ENCODE measurements at regions not wholly inside any gene's neighbourhood (a gene's known extent, or its start where the extent isn't known, plus 50 kb on each side); places are given as distances from the start of the nearest gene placed in this dataset.
"Not testable (repeated sequence)": the region's sequence is repeated elsewhere in the genome, so short reads cannot be mapped to it uniquely, and the experiment has no call there.

DNA sequence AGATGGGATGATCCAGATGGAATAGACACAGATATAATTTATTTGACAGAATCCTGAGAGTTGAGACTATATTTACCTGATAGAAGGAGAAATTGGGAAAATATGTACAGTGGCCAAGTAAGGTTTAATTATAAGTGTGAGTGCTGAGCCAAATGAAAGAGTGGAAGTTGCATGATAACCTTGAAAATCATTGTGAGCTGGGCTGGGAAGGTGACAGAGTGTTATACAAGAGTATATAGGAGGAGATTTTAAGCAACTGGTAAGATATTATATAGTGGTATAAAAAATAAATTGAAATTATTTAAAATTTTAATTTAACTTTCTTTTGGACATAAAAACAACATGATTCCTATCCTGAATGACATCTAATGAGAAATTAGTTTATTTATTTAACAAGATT, 340.8 kb downstream of the NUP35 start:
- DNase-seq = no peak

DNA sequence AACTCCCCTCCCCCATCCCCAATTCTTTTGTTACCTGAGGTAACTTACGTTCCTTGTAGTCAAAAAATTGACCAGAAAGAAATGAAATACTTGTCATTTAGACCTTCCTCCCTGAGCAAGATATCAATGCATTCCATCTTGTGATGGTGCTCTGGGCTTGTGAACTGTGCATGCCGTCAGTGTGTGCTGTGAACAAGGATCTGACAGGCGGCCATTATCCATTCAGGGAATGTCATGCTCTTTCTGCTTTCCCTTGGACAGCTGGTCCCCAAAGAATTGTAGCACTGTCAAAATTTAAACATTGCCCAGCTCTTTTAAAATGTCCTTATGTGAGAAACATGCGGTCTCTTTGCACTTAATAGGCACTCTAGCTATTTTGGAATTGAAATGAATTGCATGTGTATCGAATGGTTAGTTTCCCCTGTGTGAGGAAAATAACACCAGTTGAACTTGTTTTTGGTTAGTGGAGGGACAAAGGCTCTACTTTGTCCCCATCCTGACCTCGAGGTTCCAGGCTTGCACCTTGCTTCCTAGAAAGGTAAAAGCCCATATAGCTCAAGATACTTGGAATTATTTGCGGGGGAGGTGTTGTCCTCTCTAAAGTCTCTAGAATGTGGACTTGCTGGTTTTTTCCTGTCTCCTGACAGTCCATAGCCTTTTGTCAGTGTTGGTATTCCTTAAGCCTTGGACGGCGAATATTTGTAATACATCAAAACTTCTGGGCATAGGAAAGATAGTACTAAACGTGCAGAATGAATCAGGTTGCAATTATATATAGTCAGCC, 350.9 kb downstream of the NUP35 start:
- DNase-seq = no peak

DNA sequence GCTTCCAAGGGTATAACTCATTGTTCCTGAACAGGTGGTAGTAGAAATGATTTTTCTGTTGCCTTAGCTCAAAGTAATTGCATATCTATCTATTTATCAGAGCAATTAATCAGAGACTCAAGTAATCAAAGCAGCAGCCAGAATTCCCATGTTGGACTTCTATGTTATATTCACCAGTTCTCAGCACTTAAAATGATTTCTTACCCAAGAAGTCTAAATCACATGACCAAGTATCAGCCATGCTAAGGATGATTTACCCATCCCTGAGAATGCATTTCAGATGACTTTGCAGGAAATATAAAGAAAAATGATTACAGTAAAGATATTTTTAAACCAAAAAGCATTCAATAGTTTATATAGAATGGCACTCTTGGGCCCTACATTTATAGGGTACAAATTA, 352.2 kb downstream of the NUP35 start:
- DNase-seq = no peak

DNA sequence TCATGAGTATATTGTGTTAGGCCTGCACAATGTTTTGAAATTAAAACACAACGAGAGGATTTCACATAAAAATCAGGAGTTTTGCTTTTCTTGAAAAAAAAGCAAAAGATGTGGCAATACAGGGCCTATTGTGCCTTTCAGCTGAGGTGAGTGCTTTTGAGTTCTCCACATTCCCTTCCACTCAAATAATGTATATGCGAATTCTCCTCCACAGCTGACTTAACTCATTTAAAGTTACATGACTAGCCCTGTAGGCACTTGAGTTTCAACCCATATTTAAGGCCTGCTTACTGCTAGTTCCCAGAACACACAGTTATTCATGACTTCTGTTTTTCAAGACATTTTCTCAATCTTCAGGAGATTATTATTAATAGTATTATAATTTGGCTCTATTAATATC, 353.1 kb downstream of the NUP35 start:
- DNase-seq = no peak

DNA sequence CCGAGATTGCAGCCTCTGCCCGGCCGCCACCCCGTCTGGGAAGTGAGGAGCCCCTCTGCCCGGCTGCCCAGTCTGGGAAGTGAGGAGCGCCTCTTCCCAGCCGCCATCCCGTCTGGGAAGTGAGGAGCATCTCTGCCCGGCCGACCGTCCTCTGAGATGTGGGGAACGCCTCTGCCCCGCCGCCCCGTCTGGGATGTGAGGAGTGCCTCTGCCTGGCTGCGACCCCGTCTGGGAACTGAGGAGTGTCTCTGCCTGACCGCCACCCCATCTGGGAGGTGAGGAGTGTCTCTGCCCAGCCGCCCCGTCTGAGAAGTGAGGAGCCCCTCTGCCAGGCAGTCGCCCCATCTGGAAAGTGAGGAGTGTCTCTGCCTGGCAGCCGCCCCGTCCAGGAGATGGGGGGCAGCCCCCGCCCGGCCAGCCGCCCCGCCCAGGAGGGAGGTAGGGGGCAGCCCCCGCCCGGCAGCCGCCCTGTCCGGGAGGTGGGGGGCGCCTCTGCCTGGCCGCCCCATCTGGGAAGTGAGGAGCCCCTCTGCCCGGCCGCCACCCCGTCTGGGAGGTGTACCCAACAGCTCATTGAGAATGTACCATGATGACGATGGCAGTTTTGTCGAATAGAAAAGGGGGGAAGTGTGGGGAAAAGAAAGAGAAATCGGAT, 354.8 kb downstream of the NUP35 start:
- DNase-seq = not testable (repeated sequence)

DNA sequence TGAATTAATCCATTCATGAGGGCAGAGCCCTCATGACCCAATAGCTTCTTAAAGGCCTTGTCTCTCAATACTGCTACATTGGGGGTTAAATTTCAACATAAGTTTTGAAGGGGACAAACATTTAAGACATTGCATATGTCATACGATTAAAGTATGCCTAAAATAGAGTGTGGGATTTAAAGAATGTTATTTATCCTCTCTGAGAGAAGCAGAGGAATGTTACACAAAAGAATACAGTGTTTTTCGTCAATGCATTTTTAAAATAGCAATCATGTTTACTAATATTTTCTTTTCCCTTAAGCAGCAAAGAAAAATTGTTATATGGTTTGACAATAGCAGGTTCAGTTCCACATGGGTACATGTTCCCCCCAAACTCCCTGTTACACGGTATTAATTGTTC, 363.1 kb downstream of the NUP35 start:
- DNase-seq = no peak

DNA sequence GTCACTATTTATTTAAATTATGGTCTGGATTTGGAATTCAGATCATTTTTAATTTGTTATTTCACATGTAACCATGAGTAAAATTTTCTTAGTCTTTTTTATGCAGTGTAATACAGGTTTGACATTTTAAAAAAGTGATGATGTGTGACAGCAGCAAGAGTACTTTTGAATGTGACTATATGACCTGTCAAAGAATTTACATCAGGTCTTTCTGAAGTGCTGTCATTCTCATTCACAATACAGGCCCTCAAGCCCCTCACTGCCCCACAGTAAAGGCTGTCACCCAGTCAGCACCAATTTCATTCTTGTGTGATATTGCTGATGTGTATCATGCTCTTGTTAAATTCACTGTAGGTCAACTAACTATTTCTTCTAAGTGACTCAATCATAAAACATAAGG, 364.2 kb downstream of the NUP35 start:
- no peak for DNase-seq

DNA sequence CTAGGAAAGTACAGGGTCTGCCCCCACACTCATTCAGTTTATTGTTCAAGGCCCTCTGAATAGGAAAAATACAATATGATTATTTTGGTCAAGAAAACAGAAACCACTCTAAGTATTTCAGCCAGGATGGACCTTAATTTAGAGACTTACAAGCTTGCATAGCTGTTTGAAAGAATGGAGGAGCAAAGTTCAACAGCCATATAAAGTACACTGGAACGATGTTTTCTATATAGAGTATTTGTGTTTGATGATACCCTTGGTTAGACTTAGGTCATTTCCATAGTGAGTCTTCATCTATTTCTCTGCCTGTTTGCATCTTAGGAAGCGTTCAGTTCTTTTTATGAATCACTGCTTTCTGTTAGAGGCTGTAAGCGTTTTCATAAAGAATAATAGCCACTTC, 366.2 kb downstream of the NUP35 start:
- DNase-seq = no peak

DNA sequence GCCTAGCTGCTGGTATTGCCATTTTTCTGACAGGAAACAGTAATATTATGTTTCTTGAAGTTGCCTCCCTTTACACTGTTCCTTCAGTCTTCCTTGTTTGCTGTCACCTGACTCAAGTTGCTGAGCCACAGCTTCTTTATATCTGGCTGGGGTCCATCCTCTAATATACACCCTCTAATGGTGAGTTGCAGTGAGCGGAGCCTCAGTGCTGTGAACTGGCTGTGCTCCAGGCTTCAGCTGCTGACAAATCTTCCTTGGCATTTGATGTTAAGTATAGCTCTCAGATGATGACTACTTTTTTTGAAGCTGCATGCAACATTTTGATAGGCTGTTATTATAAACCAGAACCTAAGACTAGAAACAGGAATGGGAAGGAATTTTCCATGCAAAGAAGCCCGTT, 366.7 kb downstream of the NUP35 start:
- no peak for DNase-seq

DNA sequence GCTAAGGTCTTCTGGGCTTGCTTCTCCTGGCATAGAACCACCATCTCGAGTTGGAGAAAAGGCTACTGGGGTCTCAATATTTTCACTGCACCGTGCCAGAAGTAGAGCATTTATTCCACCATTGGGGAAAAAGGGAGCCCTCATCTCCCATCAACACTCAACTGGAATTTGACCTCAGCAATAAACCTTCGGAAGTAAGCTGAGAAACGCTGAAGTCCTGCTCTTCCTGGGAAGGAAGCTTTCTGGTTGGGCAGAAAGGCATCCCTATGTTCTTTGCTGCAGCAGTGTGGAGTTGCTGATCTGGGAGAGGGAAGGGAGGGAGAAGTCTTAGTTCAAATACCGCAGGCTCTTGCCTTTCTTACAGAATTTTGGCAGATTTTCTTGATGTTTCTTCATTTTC, 368.8 kb downstream of the NUP35 start:
- DNase-seq = no peak

DNA sequence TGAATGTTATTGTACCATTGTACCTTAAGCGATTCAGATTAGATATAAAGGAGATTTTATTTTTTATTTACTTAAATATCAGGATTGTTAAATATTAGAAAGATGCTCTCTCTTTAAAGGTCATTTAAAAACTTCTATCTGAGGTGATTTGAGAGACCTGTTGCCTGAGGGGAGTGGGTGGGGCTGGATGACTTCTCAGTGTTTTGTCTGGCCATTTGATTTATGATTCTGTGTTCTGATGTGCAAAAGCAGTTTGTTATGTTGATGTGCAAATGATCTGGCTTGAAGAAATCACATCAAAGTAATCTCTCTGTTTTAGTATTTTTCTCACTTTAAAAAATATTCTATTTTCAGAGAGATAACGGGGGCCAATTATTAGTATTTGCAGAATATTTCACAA, 370.8 kb downstream of the NUP35 start:
- DNase-seq = no peak

DNA sequence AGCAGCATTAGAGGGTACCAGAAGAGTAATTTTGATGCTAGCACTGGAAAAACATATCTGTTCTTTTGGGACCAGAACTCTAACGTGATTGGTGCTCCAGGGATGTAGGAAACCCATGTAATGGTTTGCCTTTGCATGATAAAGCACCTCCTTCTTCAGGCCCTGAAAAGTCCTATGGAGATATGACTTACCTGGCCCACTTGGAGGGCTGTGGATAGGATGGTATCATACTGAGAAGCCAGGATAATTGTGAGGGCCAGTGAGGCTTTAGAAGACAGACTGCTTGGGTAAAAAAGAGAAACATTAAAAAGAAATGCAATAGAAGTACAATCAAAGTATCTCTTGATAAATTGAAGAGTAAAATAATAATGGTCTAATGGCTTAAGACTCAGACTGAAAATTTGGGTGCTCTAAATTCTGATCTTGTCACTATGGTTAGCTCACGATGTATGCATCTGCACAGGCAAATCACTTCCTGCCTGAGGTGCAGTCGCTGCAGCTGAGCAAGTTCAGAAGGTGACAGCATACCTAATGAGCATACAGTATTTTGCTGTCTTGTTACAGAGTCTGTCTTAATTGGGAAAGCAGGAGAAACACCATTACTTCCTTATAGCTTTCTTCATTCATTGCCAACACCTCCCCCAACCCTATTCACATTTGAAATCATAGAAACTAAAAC, 371.5 kb downstream of the NUP35 start:
- DNase-seq = no peak

DNA sequence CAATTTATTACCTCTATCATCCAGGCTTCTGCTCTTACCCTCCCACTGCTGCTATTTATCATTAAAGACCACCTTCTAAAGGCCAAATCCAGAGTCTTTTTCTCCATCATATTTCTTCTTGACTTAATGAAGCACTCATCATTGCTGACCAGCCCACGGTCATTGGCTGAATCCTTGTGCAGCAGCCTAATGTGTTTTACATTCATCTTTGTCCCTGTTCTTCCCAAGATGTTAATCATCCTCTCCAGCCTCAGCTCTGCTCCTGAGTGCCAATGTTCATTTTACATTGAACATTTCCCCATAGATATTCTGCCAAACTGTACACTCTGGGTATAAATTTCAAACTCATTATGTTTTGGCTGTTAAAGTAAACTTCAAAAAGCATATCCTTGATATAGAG, 373.6 kb downstream of the NUP35 start:
- DNase-seq = no peak

DNA sequence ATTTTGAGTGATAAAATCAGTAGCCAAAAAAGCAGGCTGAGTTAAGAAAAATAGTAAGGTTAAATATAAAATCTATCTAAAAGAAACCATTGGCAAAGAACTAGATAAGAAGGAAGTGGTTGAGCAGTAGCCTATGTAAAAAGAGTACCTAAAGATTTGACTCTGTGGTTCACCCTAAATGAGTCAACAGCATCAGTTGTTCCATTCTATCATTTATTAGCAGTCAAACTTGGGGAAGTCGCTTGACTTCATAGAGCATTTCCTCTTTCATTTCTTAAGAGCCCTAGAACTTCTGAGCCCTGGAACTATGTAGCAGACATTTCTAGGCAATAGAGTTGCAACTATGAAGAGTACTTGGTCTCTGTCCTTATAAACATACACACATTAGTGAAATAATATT, 381.7 kb downstream of the NUP35 start:
- DNase-seq = peak; percentile 83

DNA sequence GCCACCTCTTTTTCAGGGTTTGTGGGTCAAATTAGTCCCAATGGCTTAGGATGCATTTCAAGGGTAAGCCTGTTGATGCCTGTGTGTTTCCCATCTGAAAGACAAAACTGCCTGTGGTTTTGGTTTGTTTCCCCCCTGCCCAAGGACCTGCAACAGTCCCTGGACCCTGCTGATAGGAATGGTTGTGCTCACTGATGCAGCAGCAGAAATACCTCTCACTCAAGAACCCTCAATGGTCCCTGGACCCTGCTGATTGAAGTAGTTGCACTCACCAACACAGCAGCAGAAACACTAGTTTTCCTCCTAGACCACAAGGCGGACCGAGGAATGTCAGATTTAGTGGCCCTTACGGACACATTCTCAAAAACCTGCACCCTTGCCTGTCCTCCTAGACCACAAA, 386.9 kb downstream of the NUP35 start:
- DNase-seq = no peak

DNA sequence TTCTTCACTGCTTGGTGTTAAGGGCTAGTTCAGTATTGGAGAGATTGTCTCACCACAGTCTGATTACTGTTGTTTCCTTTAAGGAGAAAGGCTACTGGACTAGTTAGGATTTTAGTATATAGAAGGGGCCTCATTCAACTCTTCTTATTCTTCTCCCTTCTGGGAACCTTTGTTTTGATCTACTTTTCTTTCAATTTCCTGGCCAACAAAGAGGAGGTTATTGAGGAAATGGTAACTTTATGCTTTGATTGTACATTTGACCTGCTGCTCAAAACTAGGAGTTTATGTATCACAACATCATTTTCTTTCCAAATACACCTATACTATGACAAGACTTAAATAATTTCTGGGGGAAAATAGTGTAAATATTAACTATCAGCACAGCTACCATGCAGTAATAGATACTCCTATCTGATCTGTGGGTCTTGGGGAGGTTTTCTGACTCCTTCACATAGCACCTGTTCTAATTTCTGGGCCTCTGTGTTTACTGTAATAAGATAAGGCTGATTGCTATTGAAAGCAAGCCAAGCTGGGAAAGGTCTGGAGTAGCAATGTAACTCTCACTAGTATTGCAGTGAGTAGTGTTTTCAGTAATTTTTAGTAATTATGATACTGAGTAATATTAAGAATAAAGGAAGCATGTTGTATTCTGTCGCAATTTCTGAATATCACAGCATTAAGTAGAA, 395.3 kb downstream of the NUP35 start:
- no peak for DNase-seq

DNA sequence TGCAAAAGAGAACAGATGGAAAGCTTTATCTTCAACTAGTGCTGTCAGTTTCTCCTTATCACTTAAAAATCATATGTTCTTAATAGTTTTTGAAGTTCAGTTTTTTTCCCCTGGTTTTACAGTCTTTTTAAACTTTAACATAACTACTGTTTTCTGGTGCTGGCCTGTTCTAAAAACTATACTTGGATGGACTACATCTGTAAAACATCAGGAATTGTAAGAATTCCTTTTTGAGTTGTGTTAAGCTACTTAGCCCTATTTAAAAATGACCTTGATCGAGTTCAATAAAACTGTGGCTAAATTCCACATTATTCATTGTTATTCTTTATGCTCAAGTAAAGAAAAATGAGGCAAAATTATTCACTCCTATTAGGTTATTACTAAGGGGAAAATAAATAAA, 397.7 kb downstream of the NUP35 start:
- no peak for DNase-seq

DNA sequence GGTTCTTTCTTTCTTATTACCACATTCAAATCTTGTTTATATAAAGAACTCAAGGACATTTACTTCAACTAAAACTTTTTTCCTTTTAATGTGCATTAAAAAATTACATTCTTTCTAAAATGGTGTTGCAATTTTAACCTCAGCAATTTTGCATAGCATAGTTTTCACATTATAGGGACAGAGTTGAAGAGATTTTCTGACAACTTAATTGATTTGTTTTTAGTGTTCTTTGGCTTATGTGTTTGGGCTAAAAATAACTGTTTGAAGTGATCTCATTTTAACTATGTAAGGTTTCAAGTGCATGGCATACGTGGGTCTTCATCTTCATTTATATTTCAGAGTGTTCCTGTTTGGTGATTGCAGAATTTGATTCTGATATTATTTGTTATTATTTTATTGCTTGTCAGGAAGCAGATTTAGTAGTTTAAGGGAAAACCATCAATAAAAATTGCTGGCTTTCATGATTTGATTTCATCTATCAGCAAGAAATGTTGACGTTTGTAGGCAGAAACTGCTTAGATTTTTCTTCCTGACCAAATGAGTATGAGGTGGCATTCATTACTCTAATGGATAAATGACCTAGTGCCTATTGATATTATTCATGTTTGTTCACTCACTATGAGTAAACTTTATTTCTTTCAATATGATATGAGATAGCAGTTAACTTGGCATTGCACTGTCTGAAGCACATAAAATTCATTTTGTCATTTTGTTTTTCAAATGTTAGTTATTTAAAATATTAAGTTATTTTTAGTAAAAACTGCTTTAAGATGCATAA, 398.4 kb downstream of the NUP35 start:
- DNase-seq = no peak

DNA sequence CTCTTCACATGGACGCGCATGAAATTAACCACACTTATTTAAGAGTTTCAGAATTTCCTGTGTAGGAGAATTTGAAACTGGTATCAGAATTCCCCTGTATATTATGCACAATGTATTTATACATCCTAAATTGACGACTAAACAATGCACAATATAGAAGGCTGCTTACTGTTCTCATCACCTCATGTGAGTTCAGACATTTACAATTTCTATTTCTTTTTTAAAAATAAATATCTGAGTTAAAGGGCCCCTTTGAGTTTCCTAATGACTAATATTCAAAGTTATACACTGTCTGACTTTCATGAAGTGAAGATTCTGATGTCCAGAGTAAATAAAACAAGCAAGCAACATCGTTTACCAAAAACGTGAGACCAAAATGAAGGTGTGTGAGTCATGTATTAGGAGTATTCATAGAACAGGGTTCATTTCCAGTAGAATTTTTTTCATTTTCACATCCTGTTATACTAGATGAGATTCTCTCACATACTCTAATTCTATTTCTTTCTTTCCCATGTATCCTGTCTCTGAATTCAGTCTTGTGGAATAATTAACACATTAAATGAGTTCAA, 406.2 kb downstream of the NUP35 start:
- no peak for DNase-seq

DNA sequence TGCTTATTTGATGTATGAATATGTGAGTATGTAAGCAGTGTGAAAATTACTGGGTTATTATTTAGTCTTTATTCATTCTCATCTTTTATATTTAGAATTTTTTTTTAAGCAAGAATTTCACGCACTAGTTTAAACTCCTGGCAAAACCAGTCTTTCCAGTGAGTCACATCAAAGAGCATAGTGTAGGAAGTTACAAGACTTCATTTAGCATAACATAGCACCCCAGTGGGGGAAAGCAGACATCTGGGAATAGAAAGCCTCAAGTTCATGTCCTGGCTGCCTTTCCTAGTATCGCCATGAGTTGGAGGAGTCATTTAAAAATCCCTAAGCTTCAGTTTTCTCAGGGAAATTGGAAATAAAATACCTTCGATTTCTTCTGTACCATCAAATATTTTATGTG, 408.3 kb downstream of the NUP35 start:
- no peak for DNase-seq

DNA sequence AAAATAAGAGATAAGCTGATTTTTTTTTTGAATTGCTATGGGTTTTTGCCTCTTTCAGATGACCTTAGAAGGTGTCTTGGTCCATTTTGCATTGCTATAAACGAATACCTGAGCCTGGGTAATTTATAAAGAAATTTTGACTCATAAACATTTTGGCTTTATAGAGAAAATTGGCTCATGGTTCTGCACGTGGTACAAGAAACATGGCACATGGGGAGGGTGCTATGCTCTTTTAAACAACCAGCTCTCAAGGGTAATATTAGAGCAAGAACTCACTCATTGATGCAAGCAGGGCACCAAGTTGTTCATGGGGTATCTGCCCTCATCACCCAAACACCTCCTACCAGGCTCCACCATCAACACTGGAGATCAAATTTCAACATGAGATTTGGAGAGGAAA, 408.8 kb downstream of the NUP35 start:
- no peak for DNase-seq

DNA sequence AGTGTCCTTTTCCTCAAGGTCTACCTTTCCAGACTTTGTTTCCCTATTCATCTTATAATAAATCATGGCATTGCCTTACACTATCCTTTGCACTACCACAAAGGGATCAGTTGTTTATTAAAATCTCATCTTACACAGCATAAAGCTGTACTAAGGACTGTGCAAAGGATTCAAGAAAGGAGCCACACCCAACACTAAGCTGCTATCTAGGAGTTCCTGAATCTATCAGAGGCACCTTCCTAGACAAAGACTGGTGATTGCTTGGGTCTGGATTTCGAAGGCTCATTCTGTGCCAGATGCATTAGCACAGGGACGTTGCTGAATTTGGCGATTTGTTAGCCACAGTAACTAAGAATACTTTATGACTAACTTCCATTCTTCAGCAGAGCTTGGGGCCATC, 412.0 kb downstream of the NUP35 start:
- no peak for DNase-seq

DNA sequence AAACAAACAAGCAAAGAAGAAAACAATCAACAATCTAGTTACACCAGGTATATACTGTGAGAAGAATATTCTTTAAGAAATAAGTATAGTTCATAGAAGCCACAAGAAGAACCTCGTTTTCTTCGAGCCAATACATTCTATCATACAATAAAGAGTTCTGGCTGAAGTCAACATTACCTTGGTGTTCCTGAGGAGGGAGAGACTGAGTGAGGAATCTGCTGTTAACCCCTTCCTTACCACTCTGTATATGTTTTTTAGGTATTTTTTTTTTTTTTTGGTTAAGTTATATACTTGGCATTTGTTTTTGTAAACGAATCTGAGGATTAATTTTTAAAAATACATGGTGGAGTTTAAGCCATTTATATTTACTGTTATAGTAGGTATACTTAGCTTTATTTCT, 412.5 kb downstream of the NUP35 start:
- no peak for DNase-seq
